ENCODE measurements at regions not wholly inside any gene's neighbourhood (a gene's known extent, or its start where the extent isn't known, plus 50 kb on each side); places are given as distances from the start of the nearest gene placed in this dataset.
A peak's percentile ranks its signal among the peaks of the same experiment; 100 is the strongest.

GRCh38 chrX:149131774-149132173 is 373.3 kb downstream of the IDS start:
- H3K4me3 ChIP-seq (replicated peaks in 1 of 4; ENCODE audit: control extremely low read depth in 1 of 4, insufficient read depth in 1 of 4, low read depth in 3 of 4, low read length in 4 of 4), result no peak overlapping the region
- no peak overlapping the region for H3K4me2 ChIP-seq (ENCODE audit: extremely low read depth, insufficient read depth, low read length)
- no peak overlapping the region for H2AFZ ChIP-seq (ENCODE audit: low read length)
- no peak overlapping the region for H3K27ac ChIP-seq (ENCODE audit: insufficient read depth, low read length)
- H3K9ac ChIP-seq (ENCODE audit: insufficient read depth, low read length), result no peak overlapping the region
- no peaks in the 10 kb centered on the region for H3K27me3 ChIP-seq (ENCODE audit: control insufficient read depth, insufficient read depth, low read length)
- H3K4me1 ChIP-seq (ENCODE audit: control insufficient read depth, extremely low read depth, insufficient read depth, low read length), result no peaks in the 10 kb centered on the region
- H3K79me2 ChIP-seq (ENCODE audit: control insufficient read depth, insufficient read depth, low read length), result no peaks in the 10 kb centered on the region
- TF ChIP-seq CTCF (conservative IDR thresholded peaks at IDR 0.05 in 1 of 2, IDR thresholded peaks at IDR 0.05 in 1 of 2; ENCODE audit: low read depth in 1 of 2, low read length in 2 of 2), result no peak
- peak in 1 of 2 donors; percentile 56 for DNase-seq (ENCODE audit: low read depth in 2 of 2)
- H4K20me1 ChIP-seq (ENCODE audit: control insufficient read depth, extremely low read depth, insufficient read depth, low read length), result no peaks in the 10 kb centered on the region
- H3K9me3 ChIP-seq (ENCODE audit: control insufficient read depth, insufficient read depth, low read depth, low read length), result no peaks in the 10 kb centered on the region
- no peaks in the 10 kb centered on the region for H3K36me3 ChIP-seq (ENCODE audit: control insufficient read depth, insufficient read depth, low read length)

- Histone ChIP-seq H3K79me2 (ENCODE audit: control insufficient read depth, insufficient read depth, low read length) (no peaks in the 10 kb centered on the region), H3K4me3 (replicated peaks in 1 of 4; ENCODE audit: control extremely low read depth in 1 of 4, insufficient read depth in 1 of 4, low read depth in 3 of 4, low read length in 4 of 4) (no peak overlapping the region), H3K4me2 (ENCODE audit: extremely low read depth, insufficient read depth, low read length) (no peak overlapping the region), H3K27me3 (ENCODE audit: control insufficient read depth, insufficient read depth, low read length) (no peaks in the 10 kb centered on the region), H3K4me1 (ENCODE audit: control insufficient read depth, extremely low read depth, insufficient read depth, low read length) (no peaks in the 10 kb centered on the region), H3K36me3 (ENCODE audit: control insufficient read depth, insufficient read depth, low read length) (no peaks in the 10 kb centered on the region), H3K27ac (ENCODE audit: insufficient read depth, low read length) (no peak overlapping the region), H2AFZ (ENCODE audit: low read length) (no peak overlapping the region), H4K20me1 (ENCODE audit: control insufficient read depth, extremely low read depth, insufficient read depth, low read length) (no peaks in the 10 kb centered on the region), H3K9me3 (ENCODE audit: control insufficient read depth, insufficient read depth, low read depth, low read length) (no peaks in the 10 kb centered on the region), H3K9ac (ENCODE audit: insufficient read depth, low read length) (no peak overlapping the region)
- peak; percentile 5 to 16 for DNase-seq (ENCODE audit: low read depth in 2 of 2)
- no peak for TF ChIP-seq CTCF (conservative IDR thresholded peaks at IDR 0.05 in 1 of 2, IDR thresholded peaks at IDR 0.05 in 1 of 2; ENCODE audit: low read depth in 1 of 2, low read length in 2 of 2)
- no peak for TF ChIP-seq EZH2 (IDR thresholded peaks at IDR 0.05; ENCODE audit: low read length, missing control alignments)
These were observed 375.3 kb downstream of the IDS start for GRCh38 chrX:149129767-149130166.

GRCh38 chrX:149124526-149125108 is 380.5 kb downstream of the IDS start:
- Histone ChIP-seq H3K36me3 (ENCODE audit: control insufficient read depth, insufficient read depth, low read length) (no peaks in the 10 kb centered on the region), H3K9ac (ENCODE audit: insufficient read depth, low read length) (no peak overlapping the region), H2AFZ (ENCODE audit: low read length) (no peak overlapping the region), H3K4me3 (replicated peaks in 1 of 4; ENCODE audit: control extremely low read depth in 1 of 4, insufficient read depth in 1 of 4, low read depth in 3 of 4, low read length in 4 of 4) (no peak overlapping the region), H3K4me1 (ENCODE audit: control insufficient read depth, extremely low read depth, insufficient read depth, low read length) (no peaks in the 10 kb centered on the region), H3K79me2 (ENCODE audit: control insufficient read depth, insufficient read depth, low read length) (no peaks in the 10 kb centered on the region), H4K20me1 (ENCODE audit: control insufficient read depth, extremely low read depth, insufficient read depth, low read length) (no peaks in the 10 kb centered on the region), H3K9me3 (ENCODE audit: control insufficient read depth, insufficient read depth, low read depth, low read length) (no peaks in the 10 kb centered on the region), H3K27ac (ENCODE audit: insufficient read depth, low read length) (no peak overlapping the region), H3K27me3 (ENCODE audit: control insufficient read depth, insufficient read depth, low read length) (no peaks in the 10 kb centered on the region), H3K4me2 (ENCODE audit: extremely low read depth, insufficient read depth, low read length) (no peak overlapping the region)
- TF ChIP-seq CTCF (conservative IDR thresholded peaks at IDR 0.05 in 1 of 2, IDR thresholded peaks at IDR 0.05 in 1 of 2; ENCODE audit: low read depth in 1 of 2, low read length in 2 of 2) (no peak), EZH2 (IDR thresholded peaks at IDR 0.05; ENCODE audit: low read length, missing control alignments) (no peak)
- DNase-seq (ENCODE audit: low read depth in 2 of 2), result no peak
